ENCODE measurements at regions not wholly inside any gene's neighbourhood (a gene's known extent, or its start where the extent isn't known, plus 50 kb on each side); places are given as distances from the start of the nearest gene placed in this dataset.

DNA sequence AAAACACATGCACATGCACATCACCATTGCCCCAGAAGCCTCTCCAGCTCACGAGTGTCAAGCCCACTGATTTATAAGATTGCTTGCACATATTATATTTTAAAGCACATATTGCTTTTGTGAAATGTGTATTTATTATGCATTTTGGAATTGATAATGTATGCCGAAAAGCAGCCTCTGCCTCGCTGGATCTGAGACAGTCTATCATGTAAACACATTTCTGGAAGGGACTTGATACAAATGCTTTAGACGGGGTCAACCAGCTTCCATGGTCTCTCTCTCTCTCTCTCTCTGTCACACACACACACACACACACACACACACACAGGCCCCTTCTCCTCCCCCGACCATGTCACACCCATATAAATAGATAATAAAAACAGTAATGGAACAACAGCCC, 203.8 kb downstream of the TUBA3C start:
- DNase-seq, result no peak
- Histone ChIP-seq H3K9ac (ENCODE audit: extremely low read depth, low read length, poor library complexity, severe bottlenecking) (no peak overlapping the region), H3K27me3 (ENCODE audit: control insufficient read depth, insufficient read depth, low read length, poor library complexity, severe bottlenecking) (no peaks in the 10 kb centered on the region), H3K9me3 (ENCODE audit: control insufficient read depth, low read length) (peaks cover 85% of the 10 kb centered on the region), H3K27ac (ENCODE audit: low read depth, low read length) (no peak overlapping the region), H3K4me3 (ENCODE audit: low read length) (no peak overlapping the region), H3K36me3 (ENCODE audit: control insufficient read depth, insufficient read depth, low read length) (no peaks in the 10 kb centered on the region), H3K4me1 (ENCODE audit: control insufficient read depth, insufficient read depth, low read length) (no peaks in the 10 kb centered on the region)
- Mint-ChIP-seq H3K9me3 (peaks cover 95% of the 10 kb centered on the region), H3K27ac (no peak overlapping the region), H3K36me3 (ENCODE audit: low read depth) (no peaks in the 10 kb centered on the region), H3K4me3 (no peak overlapping the region), H3K27me3 (ENCODE audit: insufficient read depth) (no peaks in the 10 kb centered on the region), H3K4me1 (no peaks in the 10 kb centered on the region)
- WGBS, 2 experiments (ENCODE audit: insufficient coverage in 1 of 2, insufficient read length in 1 of 2), result 66% methylated on average over 3 of the region's 5 CpGs; no CpG with 5 or more reads in 1 of the 2 experiments
- TF ChIP-seq, protein P1, sequence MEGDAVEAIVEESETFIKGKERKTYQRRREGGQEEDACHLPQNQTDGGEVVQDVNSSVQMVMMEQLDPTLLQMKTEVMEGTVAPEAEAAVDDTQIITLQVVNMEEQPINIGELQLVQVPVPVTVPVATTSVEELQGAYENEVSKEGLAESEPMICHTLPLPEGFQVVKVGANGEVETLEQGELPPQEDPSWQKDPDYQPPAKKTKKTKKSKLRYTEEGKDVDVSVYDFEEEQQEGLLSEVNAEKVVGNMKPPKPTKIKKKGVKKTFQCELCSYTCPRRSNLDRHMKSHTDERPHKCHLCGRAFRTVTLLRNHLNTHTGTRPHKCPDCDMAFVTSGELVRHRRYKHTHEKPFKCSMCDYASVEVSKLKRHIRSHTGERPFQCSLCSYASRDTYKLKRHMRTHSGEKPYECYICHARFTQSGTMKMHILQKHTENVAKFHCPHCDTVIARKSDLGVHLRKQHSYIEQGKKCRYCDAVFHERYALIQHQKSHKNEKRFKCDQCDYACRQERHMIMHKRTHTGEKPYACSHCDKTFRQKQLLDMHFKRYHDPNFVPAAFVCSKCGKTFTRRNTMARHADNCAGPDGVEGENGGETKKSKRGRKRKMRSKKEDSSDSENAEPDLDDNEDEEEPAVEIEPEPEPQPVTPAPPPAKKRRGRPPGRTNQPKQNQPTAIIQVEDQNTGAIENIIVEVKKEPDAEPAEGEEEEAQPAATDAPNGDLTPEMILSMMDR (conservative IDR thresholded peaks at IDR 0.05), result no peak

DNA sequence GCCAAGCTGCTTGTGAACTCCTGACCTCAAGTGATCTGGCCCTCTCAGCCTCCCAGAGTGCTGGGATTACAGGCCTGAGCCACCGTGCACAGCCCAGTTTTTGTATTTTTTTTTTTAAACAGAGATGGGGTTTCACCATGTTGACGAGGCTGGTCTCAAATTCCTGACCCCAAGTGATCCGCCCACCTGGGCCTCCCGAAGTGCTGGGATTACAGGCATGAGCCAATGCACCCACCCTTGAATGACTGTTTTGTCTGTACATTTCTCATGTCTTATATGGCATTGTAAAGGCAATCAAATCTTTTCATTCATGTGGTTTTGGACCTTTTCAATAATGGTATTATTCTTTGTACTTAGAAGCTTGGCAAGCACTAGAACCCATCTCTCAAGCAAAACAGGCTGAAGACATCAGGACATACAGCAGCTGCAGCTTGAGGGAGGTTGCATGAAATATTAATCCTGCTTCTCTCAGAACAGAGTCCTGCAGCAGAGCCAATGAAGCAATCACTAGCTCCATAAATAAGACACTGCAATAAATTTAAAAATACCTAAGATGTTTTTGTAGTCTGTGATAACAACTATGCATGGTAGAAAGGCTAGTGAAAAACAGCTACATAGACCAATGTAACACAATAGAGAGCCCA, 209.9 kb downstream of the TUBA3C start:
- H3K4me1 Mint-ChIP-seq, result no peaks in the 10 kb centered on the region
- no peak overlapping the region for H3K4me3 Mint-ChIP-seq
- Histone ChIP-seq H3K4me3 (ENCODE audit: low read length) (no peak overlapping the region), H3K36me3 (ENCODE audit: control insufficient read depth, insufficient read depth, low read length) (no peaks in the 10 kb centered on the region), H3K4me1 (ENCODE audit: control insufficient read depth, insufficient read depth, low read length) (no peaks in the 10 kb centered on the region), H3K9ac (ENCODE audit: extremely low read depth, low read length, poor library complexity, severe bottlenecking) (no peak overlapping the region), H3K9me3 (ENCODE audit: control insufficient read depth, low read length) (peaks cover 91% of the 10 kb centered on the region), H3K27ac (ENCODE audit: low read depth, low read length) (no peak overlapping the region), H3K27me3 (ENCODE audit: control insufficient read depth, insufficient read depth, low read length, poor library complexity, severe bottlenecking) (no peaks in the 10 kb centered on the region)
- H3K9me3 Mint-ChIP-seq, result peaks cover 96% of the 10 kb centered on the region
- H3K36me3 Mint-ChIP-seq (ENCODE audit: low read depth), result no peaks in the 10 kb centered on the region
- TF ChIP-seq, protein P1 (conservative IDR thresholded peaks at IDR 0.05), result no peak
- no peak for DNase-seq
- no peaks in the 10 kb centered on the region for H3K27me3 Mint-ChIP-seq (ENCODE audit: insufficient read depth)
- no peak overlapping the region for H3K27ac Mint-ChIP-seq
- WGBS, 2 experiments (ENCODE audit: insufficient coverage in 1 of 2, insufficient read length in 1 of 2), result 79 to 86% methylated on average over 3 to 4 of the region's 4 CpGs

DNA sequence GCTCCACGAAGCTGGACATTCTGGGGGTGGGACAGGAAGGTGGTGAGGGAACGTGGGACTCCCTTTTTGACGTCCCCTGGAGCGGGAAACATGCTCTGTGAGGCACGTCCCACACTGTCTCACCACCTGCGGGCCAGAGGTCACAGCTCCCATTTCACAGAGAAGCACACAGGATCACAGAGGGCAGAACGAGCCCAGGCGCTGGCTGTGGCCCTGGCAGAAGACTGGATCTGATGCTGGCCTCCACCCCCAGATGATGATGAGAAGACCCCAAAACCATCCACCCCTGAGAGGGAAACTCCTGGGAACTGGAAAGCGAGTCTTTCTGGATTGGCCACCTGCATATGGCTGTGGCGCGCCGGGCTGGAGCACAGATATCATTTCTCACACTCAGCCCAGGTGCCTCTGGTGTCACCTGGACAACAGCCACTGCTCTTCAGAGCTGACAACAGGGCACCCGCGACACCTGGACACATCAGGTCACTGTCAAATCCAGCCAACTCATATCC, 216.2 kb downstream of the TUBA3C start:
- Mint-ChIP-seq H3K36me3 (ENCODE audit: low read depth) (no peaks in the 10 kb centered on the region), H3K4me3 (no peak overlapping the region), H3K27ac (no peak overlapping the region), H3K4me1 (no peaks in the 10 kb centered on the region), H3K27me3 (ENCODE audit: insufficient read depth) (no peaks in the 10 kb centered on the region), H3K9me3 (peaks cover 95% of the 10 kb centered on the region)
- DNase-seq, result no peak
- no peak overlapping the region for H3K4me3 ChIP-seq (ENCODE audit: low read length)
- no peak overlapping the region for H3K27ac ChIP-seq (ENCODE audit: low read depth, low read length)
- no peak overlapping the region for H3K9ac ChIP-seq (ENCODE audit: extremely low read depth, low read length, poor library complexity, severe bottlenecking)
- peaks cover 61% of the 10 kb centered on the region for H3K9me3 ChIP-seq (ENCODE audit: control insufficient read depth, low read length)
- 70 to 72% methylated on average over 8 to 14 of the region's 14 CpGs for WGBS, 2 experiments (ENCODE audit: insufficient coverage in 1 of 2, insufficient read length in 1 of 2)
- no peaks in the 10 kb centered on the region for H3K36me3 ChIP-seq (ENCODE audit: control insufficient read depth, insufficient read depth, low read length)
- H3K4me1 ChIP-seq (ENCODE audit: control insufficient read depth, insufficient read depth, low read length), result no peaks in the 10 kb centered on the region
- TF ChIP-seq, protein P1 (conservative IDR thresholded peaks at IDR 0.05), result no peak
- no peaks in the 10 kb centered on the region for H3K27me3 ChIP-seq (ENCODE audit: control insufficient read depth, insufficient read depth, low read length, poor library complexity, severe bottlenecking)
